A673 (cell line): ENCODE measurements at regions not wholly inside any gene's neighbourhood (a gene's known extent, or its start where the extent isn't known, plus 50 kb on each side); places are given as distances from the start of the nearest gene placed in this dataset.

ENCODE experiments used
- EZH2 ChIP-seq: fragments of 200-600 bp; sonication (generic); IDR thresholded peaks from 2 replicates; pipeline ENCODE4 v1.6.1; 2017; ENCODE audit warnings: borderline replicate concordance, low read depth, mild to moderate bottlenecking, mixed read lengths, antibody characterized with exemption, low read length; ENCODE audit not compliant: poor library complexity, severe bottlenecking
- TF ChIP-seq, protein P1 (sequence below): fragments of 300-800, 200-600 bp; sonication (generic); conservative IDR thresholded peaks from 2 replicates; pipeline ENCODE4 v1.5.1; 2017; ENCODE audit warnings: low read depth, mild to moderate bottlenecking, antibody characterized with exemption, low read length, moderate library complexity, mixed read lengths

DNA sequence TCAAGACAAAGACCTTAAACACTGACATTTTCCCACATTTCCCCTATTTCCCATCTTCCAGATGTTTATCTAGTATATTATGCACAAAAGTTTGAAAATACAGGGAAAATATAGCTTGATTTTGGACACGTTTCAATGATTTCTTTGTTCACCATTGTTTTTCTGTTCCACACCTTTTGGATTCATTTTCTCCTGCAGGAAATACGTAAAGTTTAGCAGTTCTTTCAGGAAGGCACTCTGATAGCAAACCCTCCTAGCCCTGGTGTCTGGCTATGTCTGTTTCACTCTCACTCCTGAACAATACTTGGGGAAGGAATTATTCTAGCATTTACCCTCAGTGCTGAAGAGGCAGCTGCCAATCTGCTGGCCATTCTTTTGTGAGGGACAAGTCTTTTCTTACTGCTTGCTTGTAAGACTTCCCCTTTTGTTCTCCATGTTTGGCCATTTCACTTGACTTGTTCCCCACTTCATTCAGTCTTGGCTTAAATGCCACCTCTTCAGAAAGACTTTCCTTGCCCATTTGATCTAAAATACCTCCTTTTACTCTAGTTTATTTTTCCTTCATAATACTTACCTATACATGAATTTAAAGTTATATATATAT lies 195.4 kb downstream of the RNF152 start:
- TF ChIP-seq, protein P1, sequence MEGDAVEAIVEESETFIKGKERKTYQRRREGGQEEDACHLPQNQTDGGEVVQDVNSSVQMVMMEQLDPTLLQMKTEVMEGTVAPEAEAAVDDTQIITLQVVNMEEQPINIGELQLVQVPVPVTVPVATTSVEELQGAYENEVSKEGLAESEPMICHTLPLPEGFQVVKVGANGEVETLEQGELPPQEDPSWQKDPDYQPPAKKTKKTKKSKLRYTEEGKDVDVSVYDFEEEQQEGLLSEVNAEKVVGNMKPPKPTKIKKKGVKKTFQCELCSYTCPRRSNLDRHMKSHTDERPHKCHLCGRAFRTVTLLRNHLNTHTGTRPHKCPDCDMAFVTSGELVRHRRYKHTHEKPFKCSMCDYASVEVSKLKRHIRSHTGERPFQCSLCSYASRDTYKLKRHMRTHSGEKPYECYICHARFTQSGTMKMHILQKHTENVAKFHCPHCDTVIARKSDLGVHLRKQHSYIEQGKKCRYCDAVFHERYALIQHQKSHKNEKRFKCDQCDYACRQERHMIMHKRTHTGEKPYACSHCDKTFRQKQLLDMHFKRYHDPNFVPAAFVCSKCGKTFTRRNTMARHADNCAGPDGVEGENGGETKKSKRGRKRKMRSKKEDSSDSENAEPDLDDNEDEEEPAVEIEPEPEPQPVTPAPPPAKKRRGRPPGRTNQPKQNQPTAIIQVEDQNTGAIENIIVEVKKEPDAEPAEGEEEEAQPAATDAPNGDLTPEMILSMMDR, result no peak
- TF ChIP-seq EZH2, result no peak
